ENCODE measurements at regions not wholly inside any gene's neighbourhood (a gene's known extent, or its start where the extent isn't known, plus 50 kb on each side); places are given as distances from the start of the nearest gene placed in this dataset.
A peak's percentile ranks its signal among the peaks of the same experiment; 100 is the strongest.

DNA sequence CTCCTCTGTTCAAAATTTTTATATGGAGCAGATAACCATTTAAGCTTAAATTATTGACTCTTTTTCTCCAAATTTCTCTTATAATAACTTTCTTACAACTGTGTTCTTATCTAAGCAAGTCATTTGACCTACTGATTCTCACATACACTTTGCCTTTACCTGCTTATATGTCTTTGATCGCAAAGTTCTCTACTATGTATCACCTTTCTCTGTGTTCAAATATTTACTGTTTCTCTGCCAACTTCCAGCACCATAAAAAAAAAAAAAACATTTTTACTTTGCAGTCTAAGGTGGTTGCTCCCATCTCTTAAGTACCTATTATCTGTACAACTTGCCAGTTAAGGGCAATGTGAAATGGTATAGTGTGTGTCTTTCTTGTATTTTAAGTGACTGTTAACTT, 100.8 kb upstream of the DPH6 start:
- H2AFZ ChIP-seq (ENCODE audit: low read length): no peak overlapping the region
- no peaks in the 10 kb centered on the region for H4K20me1 ChIP-seq (ENCODE audit: insufficient read depth, low read length)
- CTCF ChIA-PET (ENCODE audit: low intra/inter-chr PET ratio, low total read pairs): no interaction called here
- FAIRE-seq (no peak), DNase-seq (ENCODE audit: low spot score) (no peak), ATAC-seq (no peak)
- H3K27ac ChIP-seq (ENCODE audit: extremely low read length, insufficient read depth, low read length): no peak overlapping the region
- intact Hi-C loops (cut with micrococcal nuclease; ENCODE audit: unreplicated experiment): no loop called here
- no peaks in the 10 kb centered on the region for H3K36me3 ChIP-seq (replicated peaks in 1 of 2; ENCODE audit: control insufficient read depth in 1 of 2, insufficient read depth in 2 of 2, low read length in 2 of 2)
- WGBS (ENCODE audit: low lambda C conversion rate): 2% methylated on average over 1 of the region's 1 CpG
- TF ChIP-seq LCORL (IDR thresholded peaks at IDR 0.05) (no peak), LCORL (CRISPR knock-in tag; IDR thresholded peaks at IDR 0.05) (no peak), ARHGAP35 (CRISPR knock-in tag; IDR thresholded peaks at IDR 0.05; ENCODE audit: borderline replicate concordance) (no peak), ZNF460 (CRISPR knock-in tag; IDR thresholded peaks at IDR 0.05; ENCODE audit: borderline replicate concordance) (no peak), POLR2G (IDR thresholded peaks at IDR 0.05; ENCODE audit: low read depth, low read length) (no peak), SMAD3 (CRISPR knock-in tag; IDR thresholded peaks at IDR 0.05) (no peak), MAFK (conservative IDR thresholded peaks at IDR 0.05 in 1 of 2, IDR thresholded peaks at IDR 0.05 in 1 of 2; ENCODE audit: low read length in 2 of 2) (no peak), HOXA7 (CRISPR knock-in tag; IDR thresholded peaks at IDR 0.05) (no peak), ZMYM3 (CRISPR knock-in tag; IDR thresholded peaks at IDR 0.05) (no peak), ZNF543 (CRISPR knock-in tag; IDR thresholded peaks at IDR 0.05) (no peak), KDM6A (CRISPR knock-in tag; IDR thresholded peaks at IDR 0.05; ENCODE audit: low read depth) (no peak), ZNF761 (CRISPR knock-in tag; conservative IDR thresholded peaks at IDR 0.05) (no peak), ZNF317 (CRISPR knock-in tag; IDR thresholded peaks at IDR 0.05) (no peak), FIP1L1 (IDR thresholded peaks at IDR 0.05; ENCODE audit: borderline replicate concordance, insufficient read depth, low read depth, low read length) (no peak), PBX2 (CRISPR knock-in tag; IDR thresholded peaks at IDR 0.05) (no peak), SALL2 (CRISPR knock-in tag; IDR thresholded peaks at IDR 0.05) (no peak), SP4 (CRISPR knock-in tag; IDR thresholded peaks at IDR 0.05) (no peak)
- no TSS peak for BruUV-seq (replicated peaks)
- no peaks in the 10 kb centered on the region for H3K79me2 ChIP-seq (ENCODE audit: insufficient read depth, low read length)
- H3K4me2 ChIP-seq (ENCODE audit: low read depth, low read length): no peak overlapping the region
- no peaks in the 10 kb centered on the region for H3K4me1 ChIP-seq (ENCODE audit: insufficient read depth, low read length)
- no peak overlapping the region for H3K9ac ChIP-seq (ENCODE audit: insufficient read depth, low read depth, low read length)
- 0 out of 6 replicates have a peak overlapping the region, but pooled peaks of 1 of the 3 experiments have one; percentile 6 for H3K4me3 ChIP-seq (replicated peaks in 1 of 3; ENCODE audit: insufficient read depth in 1 of 3, low read depth in 2 of 3, low read length in 3 of 3)
- H3K27me3 ChIP-seq (ENCODE audit: control insufficient read depth in 1 of 2, insufficient read depth in 2 of 2, low read length in 2 of 2): no peaks in the 10 kb centered on the region
- POLR2A ChIA-PET: no interaction called here
- in situ Hi-C loops (cut with HindIII; ENCODE audit: extremely low pct_ligation_motif_present, low pct_unique_long_range_greater_than_20kb): no loop called here
- no peaks in the 10 kb centered on the region for H3K9me3 ChIP-seq (ENCODE audit: low read length)

Data from HepG2 (cell line).